Endothelial cell of hepatic sinusoid (primary cell): ENCODE measurements at regions not wholly inside any gene's neighbourhood (a gene's known extent, or its start where the extent isn't known, plus 50 kb on each side); places are given as distances from the start of the nearest gene placed in this dataset.
"Not testable (repeated sequence)": the region's sequence is repeated elsewhere in the genome, so short reads cannot be mapped to it uniquely, and the experiment has no call there.

ENCODE experiments used
- in situ Hi-C: cut with HindIII; loops from 2 replicates; pipeline ENCODE4 v1.10.0; 2017; ENCODE audit warnings: low sequenced_read_pairs

- in situ Hi-C loops, result no loop called here
Observed at GRCh38 chr10:2077231-2077630, 339.9 kb upstream of the ADARB2 start.

- in situ Hi-C loops, result no loop called here
Observed at GRCh38 chr10:2076528-2076927, 339.2 kb upstream of the ADARB2 start.

DNA sequence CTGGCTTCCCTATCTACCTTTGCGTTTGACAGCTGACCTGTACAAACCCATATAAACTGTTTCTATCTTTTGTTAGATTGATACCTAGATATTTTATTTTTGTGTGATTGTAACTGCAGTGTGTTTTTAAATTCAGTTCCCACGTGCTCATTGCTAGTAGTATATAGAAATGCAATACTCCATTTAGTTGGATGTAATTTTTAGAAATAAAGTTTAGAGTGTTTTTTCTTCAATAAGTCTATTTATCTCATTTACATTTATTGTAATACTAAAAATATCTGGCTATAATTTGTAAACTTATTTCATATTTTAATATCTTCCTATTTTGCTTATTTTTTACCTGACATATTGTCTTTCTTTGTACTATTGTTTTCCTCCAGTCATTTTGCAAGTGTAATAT, 329.7 kb upstream of the ADARB2 start:
- in situ Hi-C loops, result no loop called here

- in situ Hi-C loops, result no loop called here
Observed at GRCh38 chr10:2054728-2055127, 317.4 kb upstream of the ADARB2 start.

DNA sequence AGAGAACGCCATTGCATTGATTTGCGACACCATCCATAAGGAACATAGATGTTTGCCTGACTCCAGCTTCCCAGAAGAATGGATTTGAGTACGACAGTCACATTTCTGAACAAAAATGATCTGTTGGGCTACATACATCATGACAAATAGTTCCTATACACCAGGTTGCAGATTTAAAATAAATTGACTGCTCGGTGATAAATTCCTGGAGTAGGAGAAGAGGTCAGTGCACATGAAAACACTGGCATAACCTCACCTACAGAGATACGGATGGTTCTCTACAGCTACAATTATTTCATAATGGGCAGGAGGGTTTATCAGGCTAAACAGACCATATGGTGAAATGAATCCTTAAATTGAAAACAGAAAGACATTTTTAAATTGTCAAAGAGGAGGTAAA, 316.5 kb upstream of the ADARB2 start:
- in situ Hi-C loops, result no loop called here

DNA sequence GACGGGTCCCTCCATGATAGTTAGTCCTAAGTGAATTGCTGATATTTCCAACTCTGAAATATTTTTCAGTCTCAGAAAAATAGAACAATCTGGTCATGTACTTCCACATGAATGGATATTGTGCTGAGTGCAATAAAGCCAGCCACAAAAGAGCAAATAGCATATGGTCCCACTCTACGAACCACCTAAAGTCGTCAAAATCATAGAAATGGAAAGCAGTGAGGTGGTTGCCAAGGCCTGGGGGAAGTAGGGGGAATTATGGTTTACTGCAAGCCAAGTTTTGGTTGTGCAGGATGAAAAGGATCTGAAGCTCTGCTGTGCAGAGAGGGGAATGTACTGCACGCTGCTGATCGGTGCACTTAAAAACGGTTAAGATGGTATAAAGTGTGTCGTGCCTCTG, 313.8 kb upstream of the ADARB2 start:
- in situ Hi-C loops, result no loop called here

DNA sequence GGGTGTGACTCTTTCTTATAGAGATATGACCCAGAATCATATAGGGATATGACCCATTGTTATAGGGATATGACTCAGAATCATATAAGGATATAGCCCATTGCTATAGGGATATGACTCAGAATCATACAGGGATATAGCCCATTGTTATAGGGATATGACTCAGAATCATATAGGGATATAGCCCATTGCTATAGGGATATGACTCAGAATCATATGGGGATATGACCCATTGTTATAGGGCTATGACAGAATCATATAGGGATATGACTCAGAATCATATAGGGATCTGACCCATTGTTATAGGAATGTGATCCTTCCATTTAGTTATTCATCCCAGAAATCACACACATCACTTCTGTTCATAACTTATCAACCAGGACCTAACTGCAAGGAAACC, 312.2 kb upstream of the ADARB2 start:
- in situ Hi-C loops, result no loop called here

- in situ Hi-C loops, result no loop called here
Observed at GRCh38 chr10:2048337-2048973, 311.1 kb upstream of the ADARB2 start.

GRCh38 chr10:2047679-2048078, 310.4 kb upstream of the ADARB2 start:
- in situ Hi-C loops, result no loop called here

- in situ Hi-C loops, result no loop called here
Observed at GRCh38 chr10:2043379-2043778, 306.1 kb upstream of the ADARB2 start.

GRCh38 chr10:2038036-2038435, 300.7 kb upstream of the ADARB2 start:
- in situ Hi-C loops, result no loop called here

DNA sequence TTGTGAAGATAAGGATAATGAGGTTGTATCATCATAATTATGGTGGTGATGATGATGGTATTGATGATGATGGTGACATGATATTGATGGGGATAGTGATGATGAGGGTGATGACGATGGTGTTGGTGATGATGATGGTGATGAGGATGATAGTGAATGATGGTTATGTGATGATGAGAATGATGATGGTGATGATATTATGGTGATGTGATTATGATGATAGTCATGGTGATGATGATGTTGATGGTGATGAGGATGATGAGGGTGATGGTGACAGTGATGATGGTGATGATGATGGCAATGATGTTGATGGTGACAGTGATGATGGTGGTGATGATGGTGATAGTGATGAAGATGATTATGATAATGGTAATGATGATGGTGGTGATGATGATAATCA, 299.9 kb upstream of the ADARB2 start:
- in situ Hi-C loops, result no loop called here

- in situ Hi-C loops, result no loop called here
Observed at GRCh38 chr10:2036209-2036608, 298.9 kb upstream of the ADARB2 start.

DNA sequence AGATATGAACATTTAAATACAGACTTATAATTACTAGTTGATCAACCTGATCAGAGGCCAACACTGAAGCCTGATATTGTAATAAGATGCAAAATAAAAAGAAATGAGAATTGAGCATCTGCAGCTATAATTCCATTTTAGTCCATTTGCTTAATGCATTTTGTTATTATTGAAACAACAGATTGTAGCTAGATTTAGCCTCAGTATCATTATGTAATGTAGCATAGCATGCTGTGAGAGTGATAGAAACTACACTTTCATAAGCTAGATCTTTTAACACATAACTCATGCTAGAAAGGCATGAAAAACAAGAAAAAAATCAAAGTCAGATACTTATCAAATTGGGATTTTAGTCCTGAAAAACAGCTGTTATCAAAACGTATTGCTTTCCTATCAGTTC, 292.7 kb upstream of the ADARB2 start:
- in situ Hi-C loops, result loop anchor here (5.0 kb wide), 1 partner anchor 77 kb away; no protein-coding TSS in a partner anchor

- in situ Hi-C loops, result no loop called here
Observed at GRCh38 chr10:2026936-2027335, 289.6 kb upstream of the ADARB2 start.

GRCh38 chr10:2024750-2025149, 287.4 kb upstream of the ADARB2 start:
- in situ Hi-C loops, result not testable (repeated sequence)

DNA sequence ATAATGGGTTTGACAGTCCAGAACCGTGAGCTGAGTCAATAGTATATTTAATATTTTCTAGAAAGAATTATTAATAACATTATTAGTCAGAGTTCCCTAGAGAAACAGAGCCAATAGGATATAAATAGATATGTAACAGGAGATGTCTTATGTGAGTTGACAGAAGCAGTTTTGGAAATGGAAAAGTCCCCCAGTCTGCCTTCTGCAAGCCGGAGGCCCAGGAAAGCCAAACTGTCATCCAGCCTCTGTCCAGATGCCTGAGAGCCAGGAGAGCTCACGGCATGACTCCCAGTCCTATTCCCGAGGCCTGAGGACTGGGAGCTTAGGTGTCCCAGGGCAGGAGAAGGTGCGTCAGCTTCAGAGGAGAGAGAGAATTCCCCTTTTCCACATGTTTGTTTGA, 286.4 kb upstream of the ADARB2 start:
- in situ Hi-C loops, result no loop called here

DNA sequence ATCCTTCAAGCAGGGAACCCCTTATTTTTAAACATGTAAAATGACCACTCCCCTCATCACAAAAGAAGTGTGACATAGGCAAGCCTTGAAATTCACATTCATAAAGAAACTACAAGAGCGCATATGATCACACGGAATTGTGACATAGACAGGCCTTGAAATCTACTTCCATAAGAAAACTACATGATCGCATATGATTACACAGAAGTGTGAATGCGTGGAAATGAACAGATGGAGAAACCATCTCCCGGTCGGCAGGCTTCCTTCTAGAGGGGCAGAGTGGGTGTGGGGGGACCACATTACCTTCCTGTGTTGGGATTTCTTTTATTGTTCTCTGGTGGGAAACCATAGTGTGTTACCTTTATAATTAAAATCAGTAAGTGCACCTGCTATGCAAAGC, 285.1 kb upstream of the ADARB2 start:
- in situ Hi-C loops, result no loop called here

- in situ Hi-C loops, result no loop called here
Observed at GRCh38 chr10:2020836-2021235, 283.5 kb upstream of the ADARB2 start.

- in situ Hi-C loops, result no loop called here
Observed at GRCh38 chr10:2019803-2020202, 282.5 kb upstream of the ADARB2 start.

DNA sequence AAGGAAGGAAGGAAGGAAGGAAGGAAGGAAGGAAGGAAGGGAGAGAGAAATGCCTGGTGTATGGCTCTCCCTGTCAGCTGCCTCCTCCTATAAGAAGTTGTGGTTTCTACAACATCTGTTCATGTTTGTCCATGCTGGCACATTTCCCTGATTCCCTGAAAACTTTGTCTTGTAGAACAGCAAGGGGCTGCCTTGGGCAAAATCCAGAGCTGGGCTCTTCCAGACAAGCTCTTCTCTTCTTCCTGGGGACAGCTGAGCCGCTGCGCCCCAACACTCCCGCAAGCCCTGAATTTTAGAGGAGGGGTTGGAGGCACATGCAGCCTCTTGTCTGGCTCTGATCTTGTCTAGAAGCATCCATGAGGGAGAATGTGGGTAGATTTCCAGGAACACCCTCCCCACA, 282.0 kb upstream of the ADARB2 start:
- in situ Hi-C loops, result no loop called here

DNA sequence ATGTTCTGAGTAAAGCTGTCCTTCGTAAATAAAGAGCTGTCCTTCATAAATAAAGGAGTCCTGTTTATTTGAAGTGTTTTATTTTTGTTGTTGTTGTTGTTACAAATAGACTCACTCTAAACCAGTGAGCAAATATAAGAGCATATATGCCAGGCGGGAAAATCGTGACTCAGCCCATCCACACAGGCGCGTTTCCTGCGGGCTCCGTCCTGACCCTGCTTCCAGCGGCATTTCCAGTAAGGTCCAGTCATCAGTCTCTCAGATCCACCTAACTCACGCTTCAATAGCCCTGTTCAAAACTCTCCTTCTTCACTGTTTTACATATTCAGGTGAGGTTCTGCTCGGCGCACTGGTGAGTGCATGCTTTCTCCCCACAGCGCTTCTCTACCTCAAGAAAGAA, 277.2 kb upstream of the ADARB2 start:
- in situ Hi-C loops, result no loop called here

GRCh38 chr10:2012209-2012608, 274.9 kb upstream of the ADARB2 start:
- in situ Hi-C loops, result no loop called here
